Prostate gland (tissue), 2 donors: ENCODE measurements at regions not wholly inside any gene's neighbourhood (a gene's known extent, or its start where the extent isn't known, plus 50 kb on each side); places are given as distances from the start of the nearest gene placed in this dataset.

Source experiments
- POLR2A ChIP-seq: fragments of 450-650 bp; IDR thresholded peaks from one replicate; pipeline ENCODE4 v1.6.1; 2016; ENCODE audit warnings: antibody characterized with exemption, mild to moderate bottlenecking
- TF ChIP-seq, protein P1 (sequence below), 4 experiments: fragments of 200-600 bp in 2 of 4; fragments of 450-650 bp in 2 of 4; sonication (generic) in 2 of 4; IDR thresholded peaks; 1 replicate in 3 of 4; 2 replicates in 1 of 4; pipeline ENCODE4 v1.5.1; 2016 to 2019; ENCODE audit warnings: antibody characterized with exemption in 4 of 4, mild to moderate bottlenecking in 2 of 4, moderate library complexity in 2 of 4

DNA sequence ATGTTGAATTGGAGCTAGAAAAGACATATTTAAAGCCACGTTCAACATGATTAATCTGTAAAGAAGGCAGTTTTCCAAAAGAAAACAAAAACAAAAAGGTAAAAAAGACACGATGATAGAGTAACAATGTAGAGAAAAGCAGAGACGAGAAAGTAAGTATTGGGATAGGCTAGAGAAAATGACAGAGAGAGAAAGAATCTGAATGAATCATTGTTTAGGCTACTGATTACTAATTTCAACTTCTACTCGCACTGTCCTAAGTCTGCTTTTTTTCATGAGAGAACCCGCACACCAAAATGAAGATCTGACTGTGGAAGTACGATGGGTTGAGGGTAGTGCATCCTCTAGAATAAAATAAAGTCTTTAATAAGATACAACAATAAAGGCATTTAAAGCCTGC lies 1599.2 kb upstream of the TMEFF2 start:
- TF ChIP-seq, protein P1, sequence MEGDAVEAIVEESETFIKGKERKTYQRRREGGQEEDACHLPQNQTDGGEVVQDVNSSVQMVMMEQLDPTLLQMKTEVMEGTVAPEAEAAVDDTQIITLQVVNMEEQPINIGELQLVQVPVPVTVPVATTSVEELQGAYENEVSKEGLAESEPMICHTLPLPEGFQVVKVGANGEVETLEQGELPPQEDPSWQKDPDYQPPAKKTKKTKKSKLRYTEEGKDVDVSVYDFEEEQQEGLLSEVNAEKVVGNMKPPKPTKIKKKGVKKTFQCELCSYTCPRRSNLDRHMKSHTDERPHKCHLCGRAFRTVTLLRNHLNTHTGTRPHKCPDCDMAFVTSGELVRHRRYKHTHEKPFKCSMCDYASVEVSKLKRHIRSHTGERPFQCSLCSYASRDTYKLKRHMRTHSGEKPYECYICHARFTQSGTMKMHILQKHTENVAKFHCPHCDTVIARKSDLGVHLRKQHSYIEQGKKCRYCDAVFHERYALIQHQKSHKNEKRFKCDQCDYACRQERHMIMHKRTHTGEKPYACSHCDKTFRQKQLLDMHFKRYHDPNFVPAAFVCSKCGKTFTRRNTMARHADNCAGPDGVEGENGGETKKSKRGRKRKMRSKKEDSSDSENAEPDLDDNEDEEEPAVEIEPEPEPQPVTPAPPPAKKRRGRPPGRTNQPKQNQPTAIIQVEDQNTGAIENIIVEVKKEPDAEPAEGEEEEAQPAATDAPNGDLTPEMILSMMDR (IDR thresholded peaks at IDR 0.05): no peak
- TF ChIP-seq POLR2A: no peak
